GM23248 (cell line): ENCODE measurements at regions not wholly inside any gene's neighbourhood (a gene's known extent, or its start where the extent isn't known, plus 50 kb on each side); places are given as distances from the start of the nearest gene placed in this dataset.

Experiments used
- EZH2 ChIP-seq: fragments of 200-600 bp; sonication (generic); IDR thresholded peaks from 2 replicates; pipeline ENCODE4 v1.6.1; 2018; ENCODE audit warnings: antibody characterized with exemption, mild to moderate bottlenecking; ENCODE audit not compliant: insufficient read depth, poor library complexity, severe bottlenecking
- EZH2phosphoT487 ChIP-seq: fragments of 200-600 bp; sonication (generic); IDR thresholded peaks from 2 replicates; pipeline ENCODE4 v1.6.1; 2018; ENCODE audit warnings: antibody characterized with exemption, moderate library complexity, mild to moderate bottlenecking, low read depth; ENCODE audit not compliant: insufficient read depth

- TF ChIP-seq EZH2, result no peak
- TF ChIP-seq EZH2phosphoT487, result no peak
Observed at GRCh38 chr2:234305846-234306245, 191.0 kb downstream of the ARL4C start.
